ENCODE measurements at regions not wholly inside any gene's neighbourhood (a gene's known extent, or its start where the extent isn't known, plus 50 kb on each side); places are given as distances from the start of the nearest gene placed in this dataset.

DNA sequence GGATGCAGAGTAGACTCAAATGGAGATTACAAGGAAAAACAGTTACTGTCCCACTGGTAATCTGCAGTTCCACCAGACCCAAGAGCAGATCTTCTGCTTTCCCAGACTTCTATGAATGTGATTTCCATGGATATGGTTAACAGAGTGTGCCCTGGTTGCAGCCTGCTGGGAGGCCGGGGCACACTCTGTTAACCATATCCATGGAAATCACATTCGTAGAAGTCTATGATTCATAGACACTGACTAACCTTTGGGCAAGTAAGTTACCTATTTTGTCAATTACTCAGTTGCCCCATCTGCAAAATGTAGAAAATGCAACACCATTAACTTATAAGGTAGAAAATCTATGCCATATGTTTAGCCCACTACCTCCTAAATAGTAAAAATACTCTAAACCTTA lies 443.1 kb upstream of the PITX2 start:
- H2BK5ac ChIP-seq (ENCODE audit: low read depth, low read length), result no peak overlapping the region
- TF ChIP-seq CBX8 (IDR thresholded peaks at IDR 0.05; ENCODE audit: borderline replicate concordance, low read depth, low read length) (no peak), KDM1A (IDR thresholded peaks at IDR 0.05; ENCODE audit: borderline replicate concordance, low read length) (no peak), SIN3A (conservative IDR thresholded peaks at IDR 0.05 in 1 of 2, IDR thresholded peaks at IDR 0.05 in 1 of 2; ENCODE audit: low read depth in 1 of 2, low read length in 2 of 2) (no peak), SP1 (IDR thresholded peaks at IDR 0.05; ENCODE audit: low read depth, low read length) (no peak), ZNF274 (IDR thresholded peaks at IDR 0.05; ENCODE audit: borderline replicate concordance, extremely low read depth, low read length) (no peak), SP2 (IDR thresholded peaks at IDR 0.05; ENCODE audit: low read length) (no peak), NANOG (IDR thresholded peaks at IDR 0.05; ENCODE audit: insufficient read depth, low read depth, low read length, poor library complexity, severe bottlenecking) (no peak), SRF (IDR thresholded peaks at IDR 0.05; ENCODE audit: low read depth, low read length) (no peak), RNF2 (IDR thresholded peaks at IDR 0.05; ENCODE audit: borderline replicate concordance, low read depth, low read length, missing control alignments, poor library complexity, severe bottlenecking) (no peak), SAP30 (IDR thresholded peaks at IDR 0.05; ENCODE audit: insufficient read depth, insufficient replicate concordance, low read length) (no peak), TCF12 (IDR thresholded peaks at IDR 0.05; ENCODE audit: low read depth, low read length) (no peak)
- TF ChIP-seq, protein P1, sequence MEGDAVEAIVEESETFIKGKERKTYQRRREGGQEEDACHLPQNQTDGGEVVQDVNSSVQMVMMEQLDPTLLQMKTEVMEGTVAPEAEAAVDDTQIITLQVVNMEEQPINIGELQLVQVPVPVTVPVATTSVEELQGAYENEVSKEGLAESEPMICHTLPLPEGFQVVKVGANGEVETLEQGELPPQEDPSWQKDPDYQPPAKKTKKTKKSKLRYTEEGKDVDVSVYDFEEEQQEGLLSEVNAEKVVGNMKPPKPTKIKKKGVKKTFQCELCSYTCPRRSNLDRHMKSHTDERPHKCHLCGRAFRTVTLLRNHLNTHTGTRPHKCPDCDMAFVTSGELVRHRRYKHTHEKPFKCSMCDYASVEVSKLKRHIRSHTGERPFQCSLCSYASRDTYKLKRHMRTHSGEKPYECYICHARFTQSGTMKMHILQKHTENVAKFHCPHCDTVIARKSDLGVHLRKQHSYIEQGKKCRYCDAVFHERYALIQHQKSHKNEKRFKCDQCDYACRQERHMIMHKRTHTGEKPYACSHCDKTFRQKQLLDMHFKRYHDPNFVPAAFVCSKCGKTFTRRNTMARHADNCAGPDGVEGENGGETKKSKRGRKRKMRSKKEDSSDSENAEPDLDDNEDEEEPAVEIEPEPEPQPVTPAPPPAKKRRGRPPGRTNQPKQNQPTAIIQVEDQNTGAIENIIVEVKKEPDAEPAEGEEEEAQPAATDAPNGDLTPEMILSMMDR (IDR thresholded peaks at IDR 0.05; ENCODE audit: control extremely low read depth in 1 of 3, insufficient read depth in 1 of 3, low read depth in 1 of 3, low read length in 3 of 3), result no peak

More for the DNA sequence above, 443.1 kb upstream of the PITX2 start:
- Histone ChIP-seq H3K4ac (replicated peaks; ENCODE audit: insufficient read length, low read depth, low read length) (no peak overlapping the region), H4K8ac (ENCODE audit: extremely low read depth, insufficient read depth, low read length) (no peak overlapping the region), H3K79me2 (ENCODE audit: control insufficient read depth in 1 of 2, insufficient read depth in 2 of 2, low read length in 2 of 2) (no peaks in the 10 kb centered on the region), H3K79me1 (ENCODE audit: low read depth, low read length) (no peaks in the 10 kb centered on the region), H3K23me2 (ENCODE audit: low read depth, low read length) (no peaks in the 10 kb centered on the region; the same call in 1 of the 2 replicates), H4K91ac (replicated peaks; ENCODE audit: insufficient read length, low read length) (no peak overlapping the region), H2BK120ac (replicated peaks; ENCODE audit: low read depth, low read length) (no peak overlapping the region), H2BK20ac (ENCODE audit: low read length) (no peak overlapping the region), H2BK12ac (ENCODE audit: low read depth, low read length) (no peak overlapping the region), H4K20me1 (replicated peaks in 1 of 2; ENCODE audit: control insufficient read depth in 1 of 2, insufficient read depth in 2 of 2, low read length in 2 of 2) (no peaks in the 10 kb centered on the region), H3K27me3 (replicated peaks in 1 of 4; ENCODE audit: control insufficient read depth in 3 of 4, extremely low read depth in 1 of 4, insufficient read depth in 3 of 4, low read length in 3 of 4) (no peaks in the 10 kb centered on the region), H3K56ac (replicated peaks; ENCODE audit: insufficient read length, low read depth, low read length) (no peak overlapping the region), H3K4me3 (ENCODE audit: extremely low read depth in 1 of 4, insufficient read depth in 2 of 4, low read depth in 3 of 4, low read length in 4 of 4) (no peak overlapping the region), H3K27ac (ENCODE audit: low read depth, low read length) (no peak overlapping the region), H3K36me3 (ENCODE audit: control insufficient read depth in 2 of 4, insufficient read depth in 4 of 4, low read length in 3 of 4) (no peaks in the 10 kb centered on the region), H3K9ac (replicated peaks in 1 of 4; ENCODE audit: extremely low read depth in 1 of 4, low read depth in 3 of 4, low read length in 3 of 4) (no peak overlapping the region), H3K4me1 (replicated peaks in 1 of 4; ENCODE audit: control insufficient read depth in 3 of 4, insufficient read depth in 4 of 4, low read length in 3 of 4) (peaks cover 0 to 6% (median 3%) of the 10 kb centered on the region in 4 experiments; a peak in 2 of 7 replicates), H2AFZ (ENCODE audit: low read length) (no peak overlapping the region), H3K18ac (ENCODE audit: extremely low read depth, low read length) (no peak overlapping the region), H3K23ac (ENCODE audit: insufficient read length) (no peak overlapping the region), H3K14ac (ENCODE audit: insufficient read length) (no peak overlapping the region), H2BK15ac (ENCODE audit: low read length) (no peak overlapping the region), H2AK5ac (ENCODE audit: low read depth, low read length) (no peak overlapping the region), H3K9me3 (ENCODE audit: insufficient read depth in 2 of 2, low read depth in 1 of 2, low read length in 1 of 2) (no peaks in the 10 kb centered on the region), H4K5ac (ENCODE audit: insufficient read length, low read depth, low read length) (no peak overlapping the region), H3K4me2 (ENCODE audit: insufficient read depth in 1 of 2, low read depth in 2 of 2, low read length in 2 of 2) (no peak overlapping the region)
- FAIRE-seq (no peak), DNase-seq (ENCODE audit: low read depth in 1 of 2, low spot score in 2 of 2) (no peak)
- ChIA-PET POLR2A (ENCODE audit: partially characterized antibody) (no interaction called here), CTCF (ENCODE audit: partially characterized antibody) (no interaction called here)
- 95% methylated on average over 2 of the region's 2 CpGs; no CpG with 5 or more reads in 1 of the 2 experiments for WGBS, 2 experiments (ENCODE audit: extremely low coverage in 1 of 2, insufficient coverage in 1 of 2, insufficient read length in 1 of 2, insufficient replicate concordance in 2 of 2, low coverage in 1 of 2, low lambda C conversion rate in 2 of 2, missing lambda C conversion rate in 1 of 2)
